IMR-90 (cell line): ENCODE measurements at regions not wholly inside any gene's neighbourhood (a gene's known extent, or its start where the extent isn't known, plus 50 kb on each side); places are given as distances from the start of the nearest gene placed in this dataset.

Experiments used
- CEBPB ChIP-seq: IDR thresholded peaks from 2 replicates; pipeline ENCODE4 v1.6.1; 2012; ENCODE audit warnings: low read depth, low read length, improper control_type of control experiment
- CHD1 ChIP-seq: IDR thresholded peaks from 2 replicates; pipeline ENCODE4 v1.6.1; 2012; ENCODE audit warnings: low read depth, low read length, improper control_type of control experiment
- MAZ ChIP-seq: IDR thresholded peaks from 2 replicates; pipeline ENCODE4 v1.6.1; 2012; ENCODE audit warnings: low read depth, mild to moderate bottlenecking, low read length, improper control_type of control experiment, moderate library complexity, borderline replicate concordance
- MXI1 ChIP-seq: IDR thresholded peaks from 2 replicates; pipeline ENCODE4 v1.6.1; 2012; ENCODE audit warnings: low read depth, mild to moderate bottlenecking, low read length, moderate library complexity, borderline replicate concordance
- POLR2A ChIP-seq: IDR thresholded peaks from 2 replicates; pipeline ENCODE4 v1.6.1; 2012; ENCODE audit warnings: mild to moderate bottlenecking, low read depth, low read length
- RAD21 ChIP-seq: IDR thresholded peaks from 2 replicates; pipeline ENCODE4 v1.6.1; 2012; ENCODE audit warnings: low read length, improper control_type of control experiment
- RFX5 ChIP-seq: IDR thresholded peaks from 2 replicates; pipeline ENCODE4 v1.8.0; 2012; ENCODE audit warnings: low read depth, mild to moderate bottlenecking, low read length, moderate library complexity
- SMC3 ChIP-seq: fragments of 150-350 bp; IDR thresholded peaks from 2 replicates; pipeline ENCODE4 v1.6.1; 2016; ENCODE audit warnings: low read depth, mild to moderate bottlenecking, antibody characterized with exemption, low read length, moderate library complexity
- TF ChIP-seq, protein P1 (sequence below): conservative IDR thresholded peaks from 2 replicates; pipeline ENCODE4 v1.5.1; 2012; ENCODE audit warnings: mild to moderate bottlenecking, low read depth, low read length, improper control_type of control experiment

DNA sequence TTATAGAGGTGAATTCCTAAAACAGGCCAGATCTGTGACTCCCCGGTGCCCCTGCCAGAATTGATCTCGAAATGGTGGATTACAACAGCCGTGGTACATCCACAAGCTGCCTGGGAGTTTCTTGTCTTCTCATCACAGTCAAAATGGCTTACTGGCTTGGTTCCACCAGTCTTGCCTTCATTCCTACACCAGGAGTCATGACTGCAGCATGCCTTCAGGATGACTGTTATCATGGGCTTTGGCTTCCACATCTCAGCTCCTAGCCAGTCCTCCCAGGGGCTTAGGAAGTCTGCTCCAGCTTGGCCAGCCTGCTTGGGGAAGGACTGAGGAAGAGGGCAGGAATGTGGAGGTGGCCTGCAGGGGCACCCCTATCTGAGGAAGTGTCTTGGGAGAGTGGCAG, 132.9 kb upstream of the NR3C1 start:
- TF ChIP-seq, protein P1, sequence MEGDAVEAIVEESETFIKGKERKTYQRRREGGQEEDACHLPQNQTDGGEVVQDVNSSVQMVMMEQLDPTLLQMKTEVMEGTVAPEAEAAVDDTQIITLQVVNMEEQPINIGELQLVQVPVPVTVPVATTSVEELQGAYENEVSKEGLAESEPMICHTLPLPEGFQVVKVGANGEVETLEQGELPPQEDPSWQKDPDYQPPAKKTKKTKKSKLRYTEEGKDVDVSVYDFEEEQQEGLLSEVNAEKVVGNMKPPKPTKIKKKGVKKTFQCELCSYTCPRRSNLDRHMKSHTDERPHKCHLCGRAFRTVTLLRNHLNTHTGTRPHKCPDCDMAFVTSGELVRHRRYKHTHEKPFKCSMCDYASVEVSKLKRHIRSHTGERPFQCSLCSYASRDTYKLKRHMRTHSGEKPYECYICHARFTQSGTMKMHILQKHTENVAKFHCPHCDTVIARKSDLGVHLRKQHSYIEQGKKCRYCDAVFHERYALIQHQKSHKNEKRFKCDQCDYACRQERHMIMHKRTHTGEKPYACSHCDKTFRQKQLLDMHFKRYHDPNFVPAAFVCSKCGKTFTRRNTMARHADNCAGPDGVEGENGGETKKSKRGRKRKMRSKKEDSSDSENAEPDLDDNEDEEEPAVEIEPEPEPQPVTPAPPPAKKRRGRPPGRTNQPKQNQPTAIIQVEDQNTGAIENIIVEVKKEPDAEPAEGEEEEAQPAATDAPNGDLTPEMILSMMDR: no peak
- TF ChIP-seq POLR2A: no peak; the same call in 1 of the 2 replicates
- TF ChIP-seq CHD1: no peak
- 0 out of 2 replicates have a peak, but pooled peaks have one; percentile 30 for TF ChIP-seq CEBPB
- TF ChIP-seq SMC3: no peak
- TF ChIP-seq MAZ: peak; percentile 36; the same call in 1 of the 2 replicates
- TF ChIP-seq RFX5: no peak
- TF ChIP-seq RAD21: peak; percentile 38; the same call in 1 of the 2 replicates
- TF ChIP-seq MXI1: no peak
